Liver (tissue), 7 donors: ENCODE measurements at regions not wholly inside any gene's neighbourhood (a gene's known extent, or its start where the extent isn't known, plus 50 kb on each side); places are given as distances from the start of the nearest gene placed in this dataset.

Source experiments
- DNase-seq: peaks from one replicate; pipeline ENCODE4 v3.0.0-alpha.2; 2017; ENCODE audit warnings: low spot score
- H3K27ac ChIP-seq, 2 donors: one replicate each; pipeline ENCODE4 v1.7.0; 2013; ENCODE audit warnings: inconsistent platforms in 2 of 2, low read length in 2 of 2, control low read depth in 1 of 2, low read depth in 1 of 2, mild to moderate bottlenecking in 1 of 2
- H3K27me3 ChIP-seq, 4 donors: one replicate each; pipeline versions ENCODE4 v1.6.1 to v1.7.0; 2013; ENCODE audit warnings: low read length in 3 of 4, inconsistent platforms in 1 of 4, mild to moderate bottlenecking in 1 of 4, moderate library complexity in 1 of 4; ENCODE audit not compliant: control insufficient read depth in 4 of 4, insufficient read depth in 4 of 4
- H3K36me3 ChIP-seq, 4 donors: one replicate each; pipeline versions ENCODE4 v1.6.1 to v1.7.0; 2013; ENCODE audit warnings: low read length in 3 of 4, mild to moderate bottlenecking in 3 of 4, low read depth in 1 of 4, moderate library complexity in 1 of 4; ENCODE audit not compliant: control insufficient read depth in 4 of 4, insufficient read depth in 3 of 4
- H3K4me1 ChIP-seq, 4 donors: one replicate each; pipeline versions ENCODE4 v1.6.1 to v1.7.0; 2013; ENCODE audit warnings: low read length in 3 of 4, mild to moderate bottlenecking in 3 of 4, moderate library complexity in 1 of 4; ENCODE audit not compliant: control insufficient read depth in 4 of 4, insufficient read depth in 4 of 4
- H3K4me3 ChIP-seq, 3 donors: one replicate each; pipeline versions ENCODE4 v1.6.1 to v1.7.0; 2013; ENCODE audit warnings: low read length in 3 of 3, control low read depth in 1 of 3, low read depth in 1 of 3, mild to moderate bottlenecking in 1 of 3
- H3K9ac ChIP-seq, 2 donors: one replicate each; pipeline ENCODE4 v1.7.0; 2013; ENCODE audit warnings: low read length in 2 of 2, mild to moderate bottlenecking in 2 of 2, moderate library complexity in 2 of 2, control low read depth in 1 of 2, low read depth in 1 of 2
- H3K9me3 ChIP-seq, 4 donors: one replicate each; pipeline versions ENCODE4 v1.6.1 to v1.7.0; 2013; ENCODE audit warnings: low read length in 3 of 4; ENCODE audit not compliant: control insufficient read depth in 4 of 4
- ATF3 ChIP-seq: IDR thresholded peaks from 2 replicates; pipeline ENCODE4 v1.6.1; 2016; ENCODE audit warnings: antibody characterized with exemption
- EGR1 ChIP-seq, 2 donors: IDR thresholded peaks; 2 replicates each; pipeline ENCODE4 v1.6.1; 2016 to 2018; ENCODE audit warnings: antibody characterized with exemption in 2 of 2, low read depth in 2 of 2
- FOXA1 ChIP-seq: IDR thresholded peaks from 2 replicates; pipeline ENCODE4 v1.6.1; 2016; ENCODE audit warnings: antibody characterized with exemption
- FOXA2 ChIP-seq: IDR thresholded peaks from 2 replicates; pipeline ENCODE4 v1.6.1; 2016; ENCODE audit warnings: antibody characterized with exemption
- GABPA ChIP-seq, 2 donors: IDR thresholded peaks in 1 of 2; conservative IDR thresholded peaks in 1 of 2; 2 replicates each; pipeline ENCODE4 v1.6.1; 2016; ENCODE audit warnings: antibody characterized with exemption in 2 of 2, mild to moderate bottlenecking in 1 of 2, moderate library complexity in 1 of 2
- HNF4A ChIP-seq, 2 donors: conservative IDR thresholded peaks; 2 replicates each; pipeline ENCODE4 v1.6.1; 2016; ENCODE audit warnings: antibody characterized with exemption in 2 of 2, mild to moderate bottlenecking in 2 of 2
- HNF4G ChIP-seq: IDR thresholded peaks from 2 replicates; pipeline ENCODE4 v1.6.1; 2016; ENCODE audit warnings: antibody characterized with exemption
- JUND ChIP-seq, 2 donors: IDR thresholded peaks; 2 replicates each; pipeline ENCODE4 v1.6.1; 2016; ENCODE audit warnings: antibody characterized with exemption in 2 of 2
- MAX ChIP-seq: IDR thresholded peaks from 2 replicates; pipeline ENCODE4 v1.6.1; 2016; ENCODE audit warnings: antibody characterized with exemption
- NR2F2 ChIP-seq: IDR thresholded peaks from 2 replicates; pipeline ENCODE4 v1.6.1; 2016; ENCODE audit warnings: antibody characterized with exemption
- RAD21 ChIP-seq, 2 donors: IDR thresholded peaks; 2 replicates each; pipeline ENCODE4 v1.6.1; 2016; ENCODE audit warnings: antibody characterized with exemption in 2 of 2, mild to moderate bottlenecking in 2 of 2
- RXRA ChIP-seq, 2 donors: IDR thresholded peaks; 2 replicates each; pipeline ENCODE4 v1.6.1; 2017 to 2018; ENCODE audit warnings: antibody characterized with exemption in 2 of 2, mild to moderate bottlenecking in 1 of 2
- SP1 ChIP-seq: IDR thresholded peaks from 2 replicates; pipeline ENCODE4 v1.6.1; 2018; ENCODE audit warnings: antibody characterized with exemption, mild to moderate bottlenecking
- TAF1 ChIP-seq: conservative IDR thresholded peaks from 2 replicates; pipeline ENCODE4 v1.6.1; 2016; ENCODE audit warnings: antibody characterized with exemption, mild to moderate bottlenecking
- YY1 ChIP-seq: IDR thresholded peaks from 2 replicates; pipeline ENCODE4 v1.6.1; 2016; ENCODE audit warnings: antibody characterized with exemption, mild to moderate bottlenecking
- ZBTB33 ChIP-seq: IDR thresholded peaks from 2 replicates; pipeline ENCODE4 v1.6.1; 2016; ENCODE audit warnings: antibody characterized with exemption
- WGBS: extraction: QIAGEN DNeasy Blood & Tissue Kit; methylation state at CpG from one replicate; pipeline ENCODE4 v1.1.7; 2013; 5-methylcytosine and 5-hydroxymethylcytosine counted together
- donor health status: healthy.
- donor health status: healthy.
- donor health status: healthy.
- donor health status: healthy.

GRCh38 chr2:196389670-196390069 lies 218.3 kb upstream of the STK17B start (continued):
- TF ChIP-seq ZBTB33 (no peak), RAD21 (IDR thresholded peaks at IDR 0.05) (no peak), GABPA (IDR thresholded peaks at IDR 0.05 in 1 of 2, conservative IDR thresholded peaks at IDR 0.05 in 1 of 2) (no peak)

GRCh38 chr2:196390243-196391148 lies 219.1 kb upstream of the STK17B start:
- Histone ChIP-seq H3K27me3 (no peaks in the 10 kb centered on the region), H3K9ac (no peak overlapping the region), H3K9me3 (no peaks in the 10 kb centered on the region), H3K4me1 (no peaks in the 10 kb centered on the region), H3K27ac (no peak overlapping the region), H3K4me3 (no peak overlapping the region), H3K36me3 (no peaks in the 10 kb centered on the region)
- no peak for DNase-seq
- TF ChIP-seq JUND (IDR thresholded peaks at IDR 0.05) (no peak), NR2F2 (no peak), FOXA1 (no peak), HNF4A (conservative IDR thresholded peaks at IDR 0.05) (no peak), EGR1 (IDR thresholded peaks at IDR 0.05; ENCODE audit: low read depth in 2 of 2) (no peak), RAD21 (IDR thresholded peaks at IDR 0.05) (no peak)
- WGBS: 92% methylated on average over 6 of the region's 6 CpGs

- no peak for TF ChIP-seq GABPA (IDR thresholded peaks at IDR 0.05 in 1 of 2, conservative IDR thresholded peaks at IDR 0.05 in 1 of 2)
- no peak for TF ChIP-seq ZBTB33
- TF ChIP-seq MAX: no peak
- TF ChIP-seq TAF1: no peak
- no peak for TF ChIP-seq HNF4G
- no peak for TF ChIP-seq SP1
- TF ChIP-seq YY1: no peak
- no peak for TF ChIP-seq ATF3
- no peak for TF ChIP-seq FOXA1
- TF ChIP-seq RAD21 (IDR thresholded peaks at IDR 0.05): no peak
- TF ChIP-seq RXRA (IDR thresholded peaks at IDR 0.05): no peak
- TF ChIP-seq HNF4A (conservative IDR thresholded peaks at IDR 0.05): no peak
- no peak for TF ChIP-seq JUND (IDR thresholded peaks at IDR 0.05)
- TF ChIP-seq EGR1 (IDR thresholded peaks at IDR 0.05; ENCODE audit: low read depth in 2 of 2): no peak
- no peak for TF ChIP-seq FOXA2
- no peak overlapping the region for H3K27ac ChIP-seq
- no peak overlapping the region for H3K9ac ChIP-seq
- no peaks in the 10 kb centered on the region for H3K27me3 ChIP-seq
- H3K4me3 ChIP-seq: no peak overlapping the region
- H3K9me3 ChIP-seq: no peaks in the 10 kb centered on the region
- WGBS: 96% methylated on average over 1 of the region's 1 CpG
- DNase-seq: no peak
- H3K36me3 ChIP-seq: no peaks in the 10 kb centered on the region
- no peaks in the 10 kb centered on the region for H3K4me1 ChIP-seq
These were observed 219.7 kb upstream of the STK17B start for GRCh38 chr2:196391149-196391479.
